Subcutaneous abdominal adipose tissue (tissue), 5 donors: ENCODE measurements at regions not wholly inside any gene's neighbourhood (a gene's known extent, or its start where the extent isn't known, plus 50 kb on each side); places are given as distances from the start of the nearest gene placed in this dataset.

Source experiments
- H3K27ac ChIP-seq: one replicate; pipeline ENCODE4 v1.7.0; 2013; ENCODE audit warnings: low read depth, mild to moderate bottlenecking, inconsistent platforms, low read length, moderate library complexity
- H3K27me3 ChIP-seq, 5 donors: one replicate each; pipeline ENCODE4 v1.7.0; 2013; ENCODE audit warnings: low read length in 5 of 5, inconsistent platforms in 1 of 5; ENCODE audit not compliant: control insufficient read depth in 5 of 5, insufficient read depth in 4 of 5
- H3K36me3 ChIP-seq, 5 donors: one replicate each; pipeline ENCODE4 v1.7.0; 2013; ENCODE audit warnings: low read length in 5 of 5; ENCODE audit not compliant: control insufficient read depth in 5 of 5, insufficient read depth in 5 of 5
- H3K4me1 ChIP-seq, 5 donors: one replicate each; pipeline ENCODE4 v1.7.0; 2013; ENCODE audit warnings: low read length in 5 of 5, mild to moderate bottlenecking in 3 of 5, moderate library complexity in 1 of 5; ENCODE audit not compliant: control insufficient read depth in 5 of 5, insufficient read depth in 5 of 5
- H3K4me3 ChIP-seq, 5 donors: one replicate each; pipeline ENCODE4 v1.7.0; 2013; ENCODE audit warnings: low read length in 5 of 5, low read depth in 1 of 5
- H3K9ac ChIP-seq, 5 donors: one replicate each; pipeline ENCODE4 v1.7.0; 2013; ENCODE audit warnings: low read length in 5 of 5, mild to moderate bottlenecking in 4 of 5, moderate library complexity in 3 of 5
- H3K9me3 ChIP-seq, 5 donors: one replicate each; pipeline ENCODE4 v1.7.0; 2013; ENCODE audit warnings: low read length in 5 of 5; ENCODE audit not compliant: control insufficient read depth in 5 of 5
- donor health status: healthy.
- donor health status: healthy.
- donor health status: healthy.
- donor health status: healthy.
- donor health status: healthy.

DNA sequence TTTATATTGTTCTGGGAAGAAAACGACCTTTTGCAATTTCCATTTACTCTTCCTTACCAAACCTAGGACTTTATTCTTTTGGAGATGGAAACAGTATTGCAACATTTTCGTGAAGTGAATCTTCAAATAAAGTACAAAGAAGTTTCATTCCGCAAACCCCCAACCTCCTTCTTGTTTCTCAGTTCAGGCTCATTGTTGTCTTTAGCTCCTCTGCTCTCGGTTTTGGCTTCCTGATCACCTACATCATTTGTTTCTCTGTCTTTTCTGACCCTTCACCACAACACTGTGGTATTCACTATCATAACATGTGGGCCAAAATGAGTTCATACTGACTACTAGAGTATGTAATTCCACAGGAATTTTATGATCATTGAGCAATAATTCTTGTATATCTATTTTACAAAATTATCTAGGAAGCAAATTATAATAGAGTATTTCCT is 266.8 kb downstream of the ADAMTS20 start:
- H3K27me3 ChIP-seq, result peaks cover 0 to 4% (median 0%) of the 10 kb centered on the region in 5 donors
- peaks cover 0 to 10% (median 7%) of the 10 kb centered on the region in 5 donors for H3K4me1 ChIP-seq
- H3K27ac ChIP-seq, result no peak overlapping the region
- H3K9me3 ChIP-seq, result no peaks in the 10 kb centered on the region
- no peaks in the 10 kb centered on the region for H3K36me3 ChIP-seq
- no peak overlapping the region for H3K4me3 ChIP-seq
- no peak overlapping the region for H3K9ac ChIP-seq

DNA sequence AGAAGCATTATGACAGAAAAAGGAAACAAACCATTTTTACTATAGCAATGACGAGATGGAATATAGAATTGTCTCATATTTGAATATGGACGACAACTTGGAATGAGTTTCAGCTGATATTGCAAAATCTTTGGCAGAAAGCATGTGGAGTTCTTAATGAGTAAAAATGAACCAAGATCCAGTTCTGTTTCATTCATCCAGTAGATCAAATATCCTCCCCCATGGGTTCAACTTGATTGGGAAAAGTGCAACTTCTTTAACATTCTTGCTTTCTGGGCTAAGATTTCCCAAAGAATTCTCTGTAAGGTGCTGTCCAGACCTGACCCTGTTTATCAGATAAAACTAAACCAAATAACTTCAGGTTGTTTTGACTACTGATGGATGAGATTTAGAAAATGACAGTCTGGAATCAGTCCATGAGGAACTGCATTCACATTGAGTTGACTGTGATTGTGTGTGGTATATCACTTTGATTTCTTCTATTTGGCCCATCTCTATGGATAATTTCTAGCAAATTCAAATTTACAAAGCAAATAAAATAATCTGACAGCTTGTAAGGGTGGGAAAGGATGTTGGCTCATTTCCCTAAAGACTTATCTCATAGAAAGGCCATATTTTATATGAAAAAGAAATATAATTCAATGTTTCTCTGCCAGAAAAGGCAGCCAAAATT is 267.4 kb downstream of the ADAMTS20 start:
- H3K4me3 ChIP-seq, result no peak overlapping the region
- H3K27me3 ChIP-seq, result peaks cover 0 to 4% (median 0%) of the 10 kb centered on the region in 5 donors
- H3K36me3 ChIP-seq, result no peaks in the 10 kb centered on the region
- no peak overlapping the region for H3K27ac ChIP-seq
- no peaks in the 10 kb centered on the region for H3K9me3 ChIP-seq
- no peak overlapping the region for H3K9ac ChIP-seq
- H3K4me1 ChIP-seq, result peaks cover 0 to 10% (median 6%) of the 10 kb centered on the region in 5 donors

- Histone ChIP-seq H3K27me3 (no peaks in the 10 kb centered on the region), H3K9me3 (no peaks in the 10 kb centered on the region), H3K4me3 (no peak overlapping the region), H3K9ac (no peak overlapping the region), H3K27ac (no peak overlapping the region), H3K4me1 (peaks cover 0 to 5% (median 2%) of the 10 kb centered on the region in 5 donors), H3K36me3 (no peaks in the 10 kb centered on the region)
These were observed 268.8 kb downstream of the ADAMTS20 start for GRCh38 chr12:43283206-43283605.

DNA sequence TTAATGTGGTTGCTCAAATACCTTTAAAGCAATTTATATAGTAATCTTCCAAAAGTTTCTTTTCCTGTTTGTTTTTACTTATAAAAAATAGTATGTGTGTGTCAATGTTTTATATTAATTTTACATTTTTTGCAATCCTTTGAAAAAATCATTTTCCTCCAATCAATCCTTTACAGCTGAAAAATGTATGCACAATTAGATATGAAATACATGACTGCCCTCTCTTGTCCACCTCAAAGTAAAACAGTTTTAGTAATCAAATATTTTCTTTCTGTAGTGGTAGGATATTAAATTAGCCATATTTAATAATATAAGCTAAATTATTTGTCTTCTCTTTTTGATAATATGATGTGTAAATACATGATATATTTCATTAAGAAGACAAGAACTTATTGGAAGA is 269.9 kb downstream of the ADAMTS20 start:
- no peaks in the 10 kb centered on the region for H3K27me3 ChIP-seq
- no peak overlapping the region for H3K27ac ChIP-seq
- H3K9me3 ChIP-seq, result no peaks in the 10 kb centered on the region
- peaks cover 0 to 5% (median 2%) of the 10 kb centered on the region in 5 donors for H3K4me1 ChIP-seq
- no peaks in the 10 kb centered on the region for H3K36me3 ChIP-seq
- H3K9ac ChIP-seq, result no peak overlapping the region
- H3K4me3 ChIP-seq, result no peak overlapping the region

DNA sequence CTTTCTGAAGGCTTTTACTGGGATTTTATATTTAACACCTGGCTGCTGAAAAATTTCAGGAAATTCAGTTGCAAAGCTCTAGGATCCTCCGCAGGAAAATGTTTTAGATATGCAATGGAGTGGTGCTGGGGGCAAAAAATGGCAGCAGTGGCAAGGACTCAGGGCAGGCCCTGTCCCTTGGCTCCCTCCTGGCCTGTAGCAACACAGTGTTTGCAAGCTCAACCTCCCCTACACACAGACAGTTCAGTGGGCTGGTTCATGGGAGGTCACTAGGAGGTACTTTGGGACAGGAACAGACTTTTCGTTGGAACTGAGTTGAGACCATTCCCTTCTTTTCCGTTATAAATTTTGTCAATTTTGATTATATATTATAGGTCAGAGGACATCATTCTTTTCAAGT is 270.4 kb downstream of the ADAMTS20 start:
- H3K27ac ChIP-seq, result no peak overlapping the region
- no peaks in the 10 kb centered on the region for H3K27me3 ChIP-seq

DNA sequence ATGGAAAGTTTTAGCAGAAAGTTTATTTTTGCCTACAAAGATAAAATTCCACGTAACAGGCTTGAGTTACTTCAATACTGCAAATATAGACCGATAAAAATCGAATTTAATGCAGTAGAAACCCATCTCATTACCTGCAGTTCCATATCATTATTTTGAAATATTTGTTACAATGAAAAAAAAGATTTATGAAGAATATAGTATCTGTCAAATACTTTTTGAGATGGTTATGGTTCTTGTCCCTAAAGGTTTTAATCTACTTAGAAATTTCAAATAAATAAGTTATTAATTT is 273.5 kb downstream of the ADAMTS20 start:
- no peaks in the 10 kb centered on the region for H3K4me1 ChIP-seq
- H3K36me3 ChIP-seq, result no peaks in the 10 kb centered on the region
- no peak overlapping the region for H3K9ac ChIP-seq
- H3K27me3 ChIP-seq, result no peaks in the 10 kb centered on the region
- no peaks in the 10 kb centered on the region for H3K9me3 ChIP-seq
- H3K4me3 ChIP-seq, result no peak overlapping the region
- no peak overlapping the region for H3K27ac ChIP-seq

More for the DNA sequence above, 270.4 kb downstream of the ADAMTS20 start:
- Histone ChIP-seq H3K4me1 (peaks cover 0 to 5% (median 2%) of the 10 kb centered on the region in 5 donors), H3K4me3 (no peak overlapping the region), H3K9me3 (no peaks in the 10 kb centered on the region), H3K36me3 (no peaks in the 10 kb centered on the region), H3K9ac (no peak overlapping the region)

- no peaks in the 10 kb centered on the region for H3K4me1 ChIP-seq
- no peaks in the 10 kb centered on the region for H3K36me3 ChIP-seq
- no peak overlapping the region for H3K27ac ChIP-seq
- H3K4me3 ChIP-seq, result no peak overlapping the region
- no peaks in the 10 kb centered on the region for H3K9me3 ChIP-seq
- no peak overlapping the region for H3K9ac ChIP-seq
- H3K27me3 ChIP-seq, result no peaks in the 10 kb centered on the region
These were observed 274.1 kb downstream of the ADAMTS20 start for GRCh38 chr12:43277651-43278540.

DNA sequence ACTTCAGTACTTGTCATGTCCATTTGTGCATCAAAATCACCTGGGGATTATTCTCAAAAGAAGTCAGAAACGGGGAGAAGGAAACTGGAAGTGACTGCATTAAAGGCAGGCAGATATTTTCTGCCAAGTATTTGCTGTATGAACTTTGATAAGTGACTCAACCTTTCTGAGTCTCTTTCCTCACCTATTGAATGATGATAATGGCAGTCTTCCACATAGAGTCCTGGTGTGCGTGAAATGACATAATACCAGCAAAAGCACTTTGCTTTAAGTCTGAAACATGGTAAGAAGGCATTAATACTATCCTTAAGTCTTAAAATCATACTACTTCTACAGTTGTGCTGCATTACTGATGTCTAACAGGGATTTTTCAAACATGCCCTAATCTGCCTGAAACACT is 278.5 kb downstream of the ADAMTS20 start:
- no peaks in the 10 kb centered on the region for H3K36me3 ChIP-seq
- no peak overlapping the region for H3K27ac ChIP-seq
- H3K4me3 ChIP-seq, result no peak overlapping the region
- H3K4me1 ChIP-seq, result no peaks in the 10 kb centered on the region
- H3K9me3 ChIP-seq, result no peaks in the 10 kb centered on the region
- no peaks in the 10 kb centered on the region for H3K27me3 ChIP-seq
- H3K9ac ChIP-seq, result no peak overlapping the region

- Histone ChIP-seq H3K27me3 (no peaks in the 10 kb centered on the region), H3K4me1 (no peaks in the 10 kb centered on the region), H3K36me3 (no peaks in the 10 kb centered on the region), H3K4me3 (no peak overlapping the region), H3K9me3 (no peaks in the 10 kb centered on the region), H3K9ac (no peak overlapping the region), H3K27ac (no peak overlapping the region)
These were observed 280.3 kb downstream of the ADAMTS20 start for GRCh38 chr12:43271659-43272058.

DNA sequence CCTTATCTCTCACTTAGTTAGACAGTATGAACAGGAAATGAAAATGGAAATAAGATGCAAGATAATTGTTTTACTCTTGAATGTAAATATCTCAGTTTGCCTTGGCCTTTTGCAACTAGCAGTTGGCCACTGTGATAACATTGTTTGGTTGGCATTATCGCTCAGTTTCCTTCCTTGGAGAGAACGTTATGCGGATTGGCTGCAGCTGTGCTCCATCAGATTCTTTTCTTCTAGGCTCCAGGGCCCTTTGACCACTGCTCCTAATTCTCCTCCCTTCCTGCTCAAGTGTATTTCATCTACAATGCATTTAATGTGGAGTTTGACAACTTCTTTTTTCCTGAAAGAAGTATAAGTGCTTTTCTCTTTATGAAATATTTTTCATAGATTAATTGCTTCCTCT is 284.2 kb downstream of the ADAMTS20 start:
- Histone ChIP-seq H3K4me1 (no peaks in the 10 kb centered on the region), H3K4me3 (no peak overlapping the region), H3K9me3 (no peaks in the 10 kb centered on the region)

More for the DNA sequence above, 284.2 kb downstream of the ADAMTS20 start:
- H3K27me3 ChIP-seq, result no peaks in the 10 kb centered on the region
- no peak overlapping the region for H3K9ac ChIP-seq
- H3K36me3 ChIP-seq, result no peaks in the 10 kb centered on the region
- H3K27ac ChIP-seq, result no peak overlapping the region
